Neutrophil (primary cell): ENCODE measurements at regions not wholly inside any gene's neighbourhood (a gene's known extent, or its start where the extent isn't known, plus 50 kb on each side); places are given as distances from the start of the nearest gene placed in this dataset.

ENCODE experiments used
- H3K27ac ChIP-seq: fragments of 200-600 bp; sonication (generic); 2 replicates; pipeline ENCODE4 v1.5.1; 2016; ENCODE audit warnings: mild to moderate bottlenecking, moderate library complexity
- H3K27me3 ChIP-seq: fragments of 200-600 bp; sonication (generic); 2 replicates; pipeline ENCODE4 v1.6.0; 2016; ENCODE audit warnings: mild to moderate bottlenecking
- H3K36me3 ChIP-seq: fragments of 200-600 bp; sonication (generic); 2 replicates; pipeline ENCODE4 v1.5.1; 2017
- H3K4me1 ChIP-seq, 2 experiments: fragments of 200-600 bp in 1 of 2; sonication (generic) in 1 of 2; 1 replicate in 1 of 2; 2 replicates in 1 of 2; pipeline versions ENCODE4 v1.5.1 to v1.6.1; 2013 to 2016; ENCODE audit warnings: low read depth in 1 of 2, low read length in 1 of 2, mild to moderate bottlenecking in 1 of 2, moderate library complexity in 1 of 2; ENCODE audit not compliant: control insufficient read depth in 1 of 2, insufficient read depth in 1 of 2
- H3K4me3 ChIP-seq, 2 experiments: fragments of 200-600 bp in 1 of 2; sonication (generic) in 1 of 2; 1 replicate in 1 of 2; 2 replicates in 1 of 2; pipeline ENCODE4 v1.5.1; 2013 to 2016; ENCODE audit warnings: low read depth in 1 of 2, low read length in 1 of 2, mild to moderate bottlenecking in 1 of 2, moderate library complexity in 1 of 2
- H3K9me3 ChIP-seq: fragments of 200-600 bp; sonication (generic); 2 replicates; pipeline ENCODE4 v1.5.1; 2016
- CTCF ChIP-seq: fragments of 200-600 bp; sonication (generic); IDR thresholded peaks from 2 replicates; pipeline ENCODE4 v1.5.1; 2016; ENCODE audit warnings: antibody characterized with exemption

DNA sequence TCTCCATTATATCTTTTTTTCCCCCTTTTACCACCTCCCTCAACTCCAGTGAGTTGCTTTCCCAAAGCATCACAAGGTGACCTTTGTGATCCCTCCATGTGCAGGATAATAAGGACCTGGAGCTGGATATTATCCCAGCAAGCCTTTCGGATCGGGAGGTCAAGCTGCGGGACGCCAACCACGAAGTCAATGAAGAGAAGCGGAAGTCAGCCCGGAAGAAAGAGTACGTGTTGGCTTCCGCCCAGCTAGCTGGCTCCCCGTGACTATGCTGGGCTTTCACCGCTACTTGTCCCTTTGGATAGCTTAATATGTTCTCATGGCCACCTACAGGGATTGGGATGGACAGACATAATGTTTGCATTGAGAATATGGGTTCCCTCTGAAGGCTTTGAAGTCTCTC is 273.7 kb upstream of the UMPS start:
- no peaks in the 10 kb centered on the region for H3K36me3 ChIP-seq
- peaks cover 13% of the 10 kb centered on the region for H3K27me3 ChIP-seq
- H3K4me1 ChIP-seq = no peaks in the 10 kb centered on the region
- no peak for TF ChIP-seq CTCF
- no peaks in the 10 kb centered on the region for H3K9me3 ChIP-seq
- no peak overlapping the region for H3K4me3 ChIP-seq
- no peak overlapping the region for H3K27ac ChIP-seq

- H3K4me1 ChIP-seq = no peaks in the 10 kb centered on the region
- no peak overlapping the region for H3K27ac ChIP-seq
- no peak overlapping the region for H3K4me3 ChIP-seq
- H3K27me3 ChIP-seq = peaks cover 27% of the 10 kb centered on the region
- H3K36me3 ChIP-seq = no peaks in the 10 kb centered on the region
- H3K9me3 ChIP-seq = no peaks in the 10 kb centered on the region
- TF ChIP-seq CTCF = no peak
Measured at GRCh38 chr3:124459678-124460077, 270.6 kb upstream of the UMPS start.

GRCh38 chr3:124461126-124461525 is 269.1 kb upstream of the UMPS start:
- H3K4me3 ChIP-seq = no peak overlapping the region
- no peak for TF ChIP-seq CTCF
- no peaks in the 10 kb centered on the region for H3K9me3 ChIP-seq
- H3K27ac ChIP-seq = no peak overlapping the region
- H3K36me3 ChIP-seq = no peaks in the 10 kb centered on the region
- no peaks in the 10 kb centered on the region for H3K4me1 ChIP-seq
- H3K27me3 ChIP-seq = peaks cover 30% of the 10 kb centered on the region

DNA sequence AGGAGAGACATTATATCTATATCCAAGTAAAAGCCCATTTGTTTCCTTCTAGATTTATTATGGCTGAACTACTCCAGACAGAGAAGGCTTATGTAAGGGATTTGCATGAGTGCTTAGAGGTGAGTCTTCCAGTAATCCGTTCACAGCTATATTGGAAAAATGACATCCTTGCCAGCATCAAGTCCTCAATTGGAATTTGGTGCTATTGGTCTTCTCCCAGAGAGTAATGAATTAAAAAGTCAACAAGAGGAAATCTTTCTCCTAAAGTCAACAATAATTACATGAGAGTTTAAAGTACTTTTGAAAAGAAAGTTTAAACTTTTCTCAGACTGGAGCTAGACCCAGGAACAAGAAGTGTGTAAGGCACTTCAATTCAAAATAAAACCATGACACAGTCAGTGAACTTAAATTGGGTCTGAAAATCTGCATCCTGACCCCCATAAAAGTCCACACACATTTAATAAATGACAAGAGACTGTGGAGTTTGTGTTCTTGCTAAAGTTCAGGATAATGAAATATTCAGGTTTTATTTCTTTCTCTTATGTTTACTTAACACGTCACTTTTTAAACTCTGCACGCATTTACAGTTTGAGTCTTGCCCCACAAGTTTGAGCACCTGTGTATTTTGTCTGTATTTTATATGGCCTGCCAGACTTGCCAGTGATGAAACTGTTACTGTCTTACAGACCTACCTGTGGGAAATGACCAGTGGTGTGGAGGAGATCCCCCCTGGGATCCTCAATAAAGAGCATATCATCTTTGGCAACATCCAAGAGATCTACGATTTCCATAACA is 268.2 kb upstream of the UMPS start:
- H3K36me3 ChIP-seq = no peaks in the 10 kb centered on the region
- no peaks in the 10 kb centered on the region for H3K9me3 ChIP-seq
- H3K27me3 ChIP-seq = peaks cover 31% of the 10 kb centered on the region
- H3K4me3 ChIP-seq = no peak overlapping the region
- no peak overlapping the region for H3K27ac ChIP-seq
- TF ChIP-seq CTCF = no peak
- no peaks in the 10 kb centered on the region for H3K4me1 ChIP-seq

DNA sequence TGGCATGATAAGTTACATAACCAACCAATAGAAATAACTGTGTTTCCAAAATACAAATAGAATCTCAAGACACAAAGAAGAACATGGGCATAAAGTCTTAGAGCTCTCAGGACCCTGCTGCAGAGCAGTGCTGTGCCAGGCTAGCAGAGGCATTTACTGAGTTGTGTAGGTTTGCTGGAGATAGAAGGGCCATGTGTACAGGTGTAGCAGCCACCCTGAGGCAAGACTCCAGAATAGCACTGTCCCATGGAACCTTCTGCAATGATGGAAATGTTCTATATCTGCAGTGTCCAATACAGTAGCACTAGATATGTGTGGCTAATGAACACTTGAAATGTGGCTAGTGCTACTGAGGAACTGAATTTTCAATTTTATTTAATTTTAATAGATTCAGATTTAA is 267.0 kb upstream of the UMPS start:
- no peak overlapping the region for H3K27ac ChIP-seq
- no peaks in the 10 kb centered on the region for H3K36me3 ChIP-seq
- no peak for TF ChIP-seq CTCF
- no peak overlapping the region for H3K4me3 ChIP-seq
- H3K9me3 ChIP-seq = no peaks in the 10 kb centered on the region
- no peaks in the 10 kb centered on the region for H3K4me1 ChIP-seq
- peaks cover 37% of the 10 kb centered on the region for H3K27me3 ChIP-seq
